Body of pancreas (tissue), 4 donors: ENCODE measurements at regions not wholly inside any gene's neighbourhood (a gene's known extent, or its start where the extent isn't known, plus 50 kb on each side); places are given as distances from the start of the nearest gene placed in this dataset.

ENCODE experiments used
- ATAC-seq: fragments of 150-250 bp; one replicate; pipeline ENCODE4 v1.9.1; 2016
- DNase-seq, 4 donors: peaks; one replicate each; pipeline ENCODE4 v3.0.0-alpha.2; 2019
- H3K27ac ChIP-seq, 4 donors: fragments of 200-600 bp; sonication (generic); 1 replicate in 3 of 4; 2 replicates in 1 of 4; pipeline versions ENCODE4 v1.5.1 to v1.6.1; 2016 to 2019; ENCODE audit warnings: mild to moderate bottlenecking in 1 of 4, mixed read lengths in 1 of 4, moderate library complexity in 1 of 4
- H3K27me3 ChIP-seq, 2 donors: fragments of 200-600 bp; sonication (generic); one replicate each; pipeline ENCODE4 v1.6.0; 2016; ENCODE audit warnings: mild to moderate bottlenecking in 1 of 2
- H3K36me3 ChIP-seq, 2 donors: fragments of 200-600 bp; sonication (generic); replicated peaks in 1 of 2; 2 replicates each; pipeline ENCODE4 v1.5.1; 2016; ENCODE audit warnings: low read depth in 2 of 2; ENCODE audit not compliant: insufficient read depth in 1 of 2
- H3K4me1 ChIP-seq: fragments of 200-600 bp; sonication (generic); one replicate; pipeline ENCODE4 v1.6.0; 2016
- H3K4me3 ChIP-seq, 2 donors: fragments of 200-600 bp; sonication (generic); 1 replicate in 1 of 2; 2 replicates in 1 of 2; pipeline ENCODE4 v1.5.1; 2016 to 2019
- H3K9me3 ChIP-seq, 3 donors: fragments of 200-600 bp; sonication (generic); 1 replicate in 2 of 3; 2 replicates in 1 of 3; pipeline ENCODE4 v1.5.1; 2016
- CTCF ChIP-seq, 7 experiments: fragments of 450-650 bp in 4 of 7; fragments of 200-600 bp in 3 of 7; sonication (generic) in 3 of 7; IDR thresholded peaks; one replicate each; pipeline ENCODE4 v1.5.1; 2016 to 2019; ENCODE audit warnings: antibody characterized with exemption in 7 of 7
- POLR2A ChIP-seq, 3 donors: fragments of 450-650 bp; IDR thresholded peaks; one replicate each; pipeline ENCODE4 v1.6.1; 2016; ENCODE audit warnings: antibody characterized with exemption in 3 of 3, mild to moderate bottlenecking in 2 of 3
- WGBS, 2 donors: methylation state at CpG; one replicate each; pipeline ENCODE4 v1.1.5; 2017; 5-methylcytosine and 5-hydroxymethylcytosine counted together
- intact Hi-C: fragments of 100-400 bp; cut with DNase I; formaldehyde crosslinking; loops from one replicate; pipeline ENCODE4 v1.15.1; 2023

GRCh38 chr3:124576565-124577493 lies 153.4 kb upstream of the UMPS start:
- no peak overlapping the region for H3K4me3 ChIP-seq
- WGBS, 2 donors, result 50 to 56% methylated on average over 5 of the region's 5 CpGs
- DNase-seq, result no peak
- H3K27me3 ChIP-seq, result no peaks in the 10 kb centered on the region
- H3K4me1 ChIP-seq, result peaks cover 10% of the 10 kb centered on the region
- ATAC-seq, result no peak
- no peak for TF ChIP-seq CTCF (IDR thresholded peaks at IDR 0.05)
- no peak for TF ChIP-seq POLR2A (IDR thresholded peaks at IDR 0.05)
- intact Hi-C loops, result no loop called here
- no peaks in the 10 kb centered on the region for H3K9me3 ChIP-seq
- no peaks in the 10 kb centered on the region for H3K36me3 ChIP-seq
- H3K27ac ChIP-seq, result no peak overlapping the region

GRCh38 chr3:124577494-124578167 lies 152.6 kb upstream of the UMPS start:
- no peak for TF ChIP-seq POLR2A (IDR thresholded peaks at IDR 0.05)
- no peak for TF ChIP-seq CTCF (IDR thresholded peaks at IDR 0.05)

GRCh38 chr3:124579641-124580040 lies 150.6 kb upstream of the UMPS start:
- 80 to 83% methylated on average over 2 of the region's 2 CpGs for WGBS, 2 donors
- H3K27me3 ChIP-seq, result no peaks in the 10 kb centered on the region

More at GRCh38 chr3:124577494-124578167, 152.6 kb upstream of the UMPS start:
- intact Hi-C loops, result no loop called here
- 100% methylated on average over 1 of the region's 1 CpG for WGBS, 2 donors
- no peak overlapping the region for H3K27ac ChIP-seq
- H3K4me3 ChIP-seq, result no peak overlapping the region
- no peaks in the 10 kb centered on the region for H3K36me3 ChIP-seq
- peaks cover 10% of the 10 kb centered on the region for H3K4me1 ChIP-seq
- DNase-seq (no peak), ATAC-seq (no peak)
- no peaks in the 10 kb centered on the region for H3K27me3 ChIP-seq
- H3K9me3 ChIP-seq, result no peaks in the 10 kb centered on the region

GRCh38 chr3:124582196-124582595 lies 148.1 kb upstream of the UMPS start:
- DNase-seq, result no peak
- H3K4me3 ChIP-seq, result no peak overlapping the region
- H3K4me1 ChIP-seq, result peaks cover 29% of the 10 kb centered on the region
- TF ChIP-seq CTCF (IDR thresholded peaks at IDR 0.05) (no peak), POLR2A (IDR thresholded peaks at IDR 0.05) (no peak)
- no peak overlapping the region for H3K27ac ChIP-seq
- ATAC-seq, result no peak
- no peaks in the 10 kb centered on the region for H3K36me3 ChIP-seq
- H3K27me3 ChIP-seq, result no peaks in the 10 kb centered on the region
- WGBS, 2 donors, result 85 to 87% methylated on average over 4 of the region's 4 CpGs
- H3K9me3 ChIP-seq, result no peaks in the 10 kb centered on the region
- intact Hi-C loops, result loop anchor here (10.0 kb wide), 1 partner anchor 53 kb away; no protein-coding TSS in a partner anchor

More at GRCh38 chr3:124579641-124580040, 150.6 kb upstream of the UMPS start:
- intact Hi-C loops, result loop anchor here (10.0 kb wide), 1 partner anchor 55 kb away; no protein-coding TSS in a partner anchor
- Histone ChIP-seq H3K4me1 (peaks cover 16% of the 10 kb centered on the region), H3K4me3 (no peak overlapping the region), H3K27ac (no peak overlapping the region), H3K36me3 (no peaks in the 10 kb centered on the region), H3K9me3 (no peaks in the 10 kb centered on the region)
- DNase-seq, result no peak
- TF ChIP-seq CTCF (IDR thresholded peaks at IDR 0.05), result no peak
- no peak for ATAC-seq
